ENCODE measurements at regions not wholly inside any gene's neighbourhood (a gene's known extent, or its start where the extent isn't known, plus 50 kb on each side); places are given as distances from the start of the nearest gene placed in this dataset.

DNA sequence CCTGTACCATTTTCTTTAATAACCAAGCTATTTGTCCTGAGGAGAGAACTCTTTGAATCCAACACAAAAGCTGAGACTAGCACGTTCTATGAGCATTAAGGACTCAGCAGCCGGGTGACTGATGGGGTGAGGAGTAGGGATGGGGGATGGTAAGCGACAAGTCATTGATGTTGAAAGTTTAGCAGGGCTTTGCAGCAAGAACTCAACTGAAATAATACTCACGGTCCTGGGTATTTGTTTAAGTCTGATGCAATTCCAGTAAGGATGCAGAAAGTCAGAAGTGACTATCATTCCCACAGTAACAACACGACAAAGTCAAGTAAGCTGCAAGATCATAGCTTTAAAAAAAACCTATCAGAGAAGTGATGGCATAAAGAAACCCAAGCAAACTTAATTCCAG lies 131.1 kb downstream of the ACTL7B start:
- intact Hi-C loops (cut with DNase I) = no loop called here
- no peaks in the 10 kb centered on the region for H3K9me3 ChIP-seq
- H3K4me1 ChIP-seq = no peaks in the 10 kb centered on the region
- H3K36me3 ChIP-seq = no peaks in the 10 kb centered on the region
- no peak overlapping the region for H3K27ac ChIP-seq
- no peak for DNase-seq
- H3K27me3 ChIP-seq = no peaks in the 10 kb centered on the region
- no peak overlapping the region for H3K4me3 ChIP-seq
- WGBS (ENCODE audit: insufficient coverage, low coverage, low lambda C conversion rate, missing lambda C conversion rate) = 35% methylated on average over 5 of the region's 5 CpGs
- TF ChIP-seq, protein P1, sequence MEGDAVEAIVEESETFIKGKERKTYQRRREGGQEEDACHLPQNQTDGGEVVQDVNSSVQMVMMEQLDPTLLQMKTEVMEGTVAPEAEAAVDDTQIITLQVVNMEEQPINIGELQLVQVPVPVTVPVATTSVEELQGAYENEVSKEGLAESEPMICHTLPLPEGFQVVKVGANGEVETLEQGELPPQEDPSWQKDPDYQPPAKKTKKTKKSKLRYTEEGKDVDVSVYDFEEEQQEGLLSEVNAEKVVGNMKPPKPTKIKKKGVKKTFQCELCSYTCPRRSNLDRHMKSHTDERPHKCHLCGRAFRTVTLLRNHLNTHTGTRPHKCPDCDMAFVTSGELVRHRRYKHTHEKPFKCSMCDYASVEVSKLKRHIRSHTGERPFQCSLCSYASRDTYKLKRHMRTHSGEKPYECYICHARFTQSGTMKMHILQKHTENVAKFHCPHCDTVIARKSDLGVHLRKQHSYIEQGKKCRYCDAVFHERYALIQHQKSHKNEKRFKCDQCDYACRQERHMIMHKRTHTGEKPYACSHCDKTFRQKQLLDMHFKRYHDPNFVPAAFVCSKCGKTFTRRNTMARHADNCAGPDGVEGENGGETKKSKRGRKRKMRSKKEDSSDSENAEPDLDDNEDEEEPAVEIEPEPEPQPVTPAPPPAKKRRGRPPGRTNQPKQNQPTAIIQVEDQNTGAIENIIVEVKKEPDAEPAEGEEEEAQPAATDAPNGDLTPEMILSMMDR (IDR thresholded peaks at IDR 0.05) = no peak
- TF ChIP-seq POLR2A (IDR thresholded peaks at IDR 0.05) = no peak
- ATAC-seq = no peak

DNA sequence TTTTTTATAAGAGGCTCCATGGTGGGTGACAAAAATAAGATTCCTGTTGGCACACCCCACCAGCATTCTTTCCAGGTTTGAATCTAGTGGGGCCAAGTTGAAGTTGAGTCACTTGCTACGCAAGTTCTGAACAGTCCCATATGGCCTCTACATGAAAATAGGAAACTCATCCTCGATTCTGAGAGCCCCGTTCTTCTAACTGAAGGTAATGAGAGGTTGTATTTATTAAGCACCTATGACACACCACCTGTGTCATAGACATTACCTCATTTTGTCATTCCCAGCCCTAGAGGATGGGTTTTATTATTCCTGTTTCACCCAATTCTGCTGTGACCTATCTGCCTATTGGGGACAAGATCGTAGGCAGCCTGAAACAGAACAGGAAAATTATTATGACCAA lies 131.7 kb downstream of the ACTL7B start:
- Histone ChIP-seq H3K4me3 (no peak overlapping the region), H3K36me3 (no peaks in the 10 kb centered on the region), H3K4me1 (no peaks in the 10 kb centered on the region), H3K27ac (no peak overlapping the region), H3K9me3 (no peaks in the 10 kb centered on the region), H3K27me3 (no peaks in the 10 kb centered on the region)
- DNase-seq (no peak), ATAC-seq (no peak)
- TF ChIP-seq POLR2A (IDR thresholded peaks at IDR 0.05) = no peak
- TF ChIP-seq, protein P1 (IDR thresholded peaks at IDR 0.05) = no peak
- WGBS (ENCODE audit: insufficient coverage, low coverage, low lambda C conversion rate, missing lambda C conversion rate) = 82% methylated on average over 4 of the region's 4 CpGs
- intact Hi-C loops (cut with DNase I) = no loop called here

DNA sequence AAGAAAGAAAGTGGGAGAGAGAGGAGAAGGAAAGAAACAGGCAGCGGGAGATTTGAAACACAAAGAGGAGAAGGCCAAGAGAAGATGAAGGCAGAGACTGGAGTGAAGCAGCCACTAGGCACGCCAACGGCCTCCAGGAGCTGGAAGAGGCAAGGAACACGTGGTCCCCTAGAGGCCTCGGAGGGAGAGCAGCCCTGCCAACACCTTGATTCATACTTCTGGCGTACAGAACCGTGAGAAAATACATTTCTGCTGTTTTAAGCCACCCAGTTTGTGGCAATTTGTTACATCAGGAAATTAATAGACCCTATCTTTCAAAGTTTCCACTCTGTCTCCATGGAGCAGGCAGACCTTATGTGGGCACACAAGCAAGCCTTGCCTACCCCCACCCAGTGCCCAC lies 133.4 kb downstream of the ACTL7B start:
- ATAC-seq (no peak), DNase-seq (no peak)
- H3K36me3 ChIP-seq = no peaks in the 10 kb centered on the region
- intact Hi-C loops (cut with DNase I) = no loop called here
- no peaks in the 10 kb centered on the region for H3K9me3 ChIP-seq
- no peaks in the 10 kb centered on the region for H3K4me1 ChIP-seq
- no peak overlapping the region for H3K27ac ChIP-seq
- H3K27me3 ChIP-seq = no peaks in the 10 kb centered on the region
- no peak overlapping the region for H3K4me3 ChIP-seq
- WGBS (ENCODE audit: insufficient coverage, low coverage, low lambda C conversion rate, missing lambda C conversion rate) = 96% methylated on average over 7 of the region's 7 CpGs
- TF ChIP-seq POLR2A (IDR thresholded peaks at IDR 0.05) = no peak
- TF ChIP-seq, protein P1 (IDR thresholded peaks at IDR 0.05) = no peak

DNA sequence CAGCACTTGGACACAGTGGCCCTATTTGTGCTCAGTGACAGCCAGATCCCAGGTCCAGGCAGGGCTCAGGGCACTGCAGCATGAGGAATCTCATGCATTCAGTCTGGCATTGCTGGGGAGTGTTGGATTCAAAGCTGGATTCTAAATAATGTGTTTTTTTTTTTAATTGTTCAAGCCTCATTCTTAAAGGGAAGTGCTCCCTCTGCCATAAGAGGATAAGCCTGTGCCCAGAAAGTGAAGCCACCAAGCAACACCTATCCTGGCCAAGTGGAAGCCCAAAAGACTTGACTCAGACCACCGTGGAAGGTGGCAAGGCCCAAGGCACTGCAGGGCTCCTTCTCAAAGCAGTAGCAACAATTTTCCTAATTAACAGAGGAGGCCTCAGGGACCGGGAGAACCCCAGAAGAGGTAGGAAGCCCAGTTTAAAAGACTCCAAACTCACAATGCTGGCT lies 135.6 kb downstream of the ACTL7B start:
- 39% methylated on average over 2 of the region's 2 CpGs for WGBS (ENCODE audit: insufficient coverage, low coverage, low lambda C conversion rate, missing lambda C conversion rate)
- ATAC-seq (no peak), DNase-seq (no peak)
- H3K9me3 ChIP-seq = no peaks in the 10 kb centered on the region
- intact Hi-C loops (cut with DNase I) = no loop called here
- no peaks in the 10 kb centered on the region for H3K27me3 ChIP-seq
- no peaks in the 10 kb centered on the region for H3K36me3 ChIP-seq
- H3K4me1 ChIP-seq = no peaks in the 10 kb centered on the region
- no peak overlapping the region for H3K27ac ChIP-seq
- TF ChIP-seq, protein P1 (IDR thresholded peaks at IDR 0.05) = no peak
- TF ChIP-seq POLR2A (IDR thresholded peaks at IDR 0.05) = no peak
- H3K4me3 ChIP-seq = no peak overlapping the region

DNA sequence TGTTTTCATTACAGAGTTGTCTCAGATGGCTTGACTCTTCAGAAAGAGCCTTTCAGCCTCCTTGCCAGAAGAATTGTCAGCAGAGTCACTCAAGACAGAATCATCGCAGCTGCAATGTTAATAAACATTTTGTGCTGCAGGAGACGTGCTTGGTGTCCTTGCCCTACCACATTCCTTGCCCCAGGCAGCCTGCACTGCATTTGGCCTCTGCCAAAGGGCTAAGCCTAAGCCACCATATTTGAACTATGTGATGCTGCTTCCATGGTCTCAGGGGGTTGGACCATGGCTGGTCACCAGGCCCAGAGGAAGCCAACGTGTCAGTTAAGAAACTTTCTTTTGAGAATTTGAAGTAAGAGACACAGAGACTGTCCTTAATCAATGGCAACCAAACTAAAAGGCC lies 145.4 kb downstream of the ACTL7B start:
- ATAC-seq (no peak), DNase-seq (no peak)
- WGBS (ENCODE audit: insufficient coverage, low coverage, low lambda C conversion rate, missing lambda C conversion rate) = 46% methylated on average over 3 of the region's 3 CpGs
- Histone ChIP-seq H3K27me3 (no peaks in the 10 kb centered on the region), H3K4me1 (no peaks in the 10 kb centered on the region), H3K4me3 (no peak overlapping the region), H3K36me3 (no peaks in the 10 kb centered on the region), H3K9me3 (no peaks in the 10 kb centered on the region), H3K27ac (no peak overlapping the region)
- TF ChIP-seq, protein P1 (IDR thresholded peaks at IDR 0.05) = no peak
- no peak for TF ChIP-seq POLR2A (IDR thresholded peaks at IDR 0.05)
- intact Hi-C loops (cut with DNase I) = no loop called here

Data from right lobe of liver (tissue), 6 donors.